NCI-H2081 treated with DMSO at 0.1 percent for 48 hours (cell line): ENCODE measurements at regions not wholly inside any gene's neighbourhood (a gene's known extent, or its start where the extent isn't known, plus 50 kb on each side); places are given as distances from the start of the nearest gene placed in this dataset.

Source experiments
- DNase-seq: peaks from one replicate; lab custom pipeline; 2025; lab: John Stamatoyannopoulos, UW

GRCh38 chr12:47560415-47560814, 145.4 kb downstream of the RPAP3 start:
- DNase-seq = no peak

DNA sequence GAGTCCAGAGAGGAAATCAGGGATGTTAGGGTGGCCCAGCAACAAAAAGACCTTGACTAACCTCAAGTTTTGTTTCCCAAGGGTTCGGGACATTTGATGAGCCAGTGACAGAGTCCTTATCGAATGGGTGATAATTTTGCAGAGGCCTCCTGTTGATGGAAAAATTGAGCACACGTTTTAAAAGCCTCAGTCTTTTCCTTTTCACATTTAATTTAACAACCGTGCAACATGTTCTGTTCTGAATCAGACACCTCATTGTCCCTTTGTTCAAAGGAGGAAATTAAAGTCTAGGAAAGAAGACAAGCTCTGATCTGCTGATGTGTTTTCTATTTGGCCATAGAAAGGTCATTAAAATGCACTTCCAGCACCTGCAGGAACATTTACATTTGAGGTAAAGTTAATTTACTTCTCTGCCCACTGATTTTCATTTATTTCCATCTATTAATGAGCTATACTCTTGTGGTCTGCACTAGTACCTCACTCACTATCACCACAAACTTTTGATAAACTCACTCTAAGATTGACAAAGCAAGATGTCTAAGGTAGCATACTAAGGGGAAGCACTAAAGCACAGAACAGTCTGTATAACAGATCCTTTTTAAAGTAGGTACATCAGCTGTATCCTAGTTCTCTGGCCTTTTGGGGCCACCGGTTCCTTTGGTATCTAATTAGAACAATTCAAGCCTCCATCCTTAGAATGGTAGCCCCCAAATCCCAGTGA, 147.0 kb downstream of the RPAP3 start:
- no peak for DNase-seq

- DNase-seq = no peak
Measured at GRCh38 chr12:47557386-47557785, 148.4 kb downstream of the RPAP3 start.

DNA sequence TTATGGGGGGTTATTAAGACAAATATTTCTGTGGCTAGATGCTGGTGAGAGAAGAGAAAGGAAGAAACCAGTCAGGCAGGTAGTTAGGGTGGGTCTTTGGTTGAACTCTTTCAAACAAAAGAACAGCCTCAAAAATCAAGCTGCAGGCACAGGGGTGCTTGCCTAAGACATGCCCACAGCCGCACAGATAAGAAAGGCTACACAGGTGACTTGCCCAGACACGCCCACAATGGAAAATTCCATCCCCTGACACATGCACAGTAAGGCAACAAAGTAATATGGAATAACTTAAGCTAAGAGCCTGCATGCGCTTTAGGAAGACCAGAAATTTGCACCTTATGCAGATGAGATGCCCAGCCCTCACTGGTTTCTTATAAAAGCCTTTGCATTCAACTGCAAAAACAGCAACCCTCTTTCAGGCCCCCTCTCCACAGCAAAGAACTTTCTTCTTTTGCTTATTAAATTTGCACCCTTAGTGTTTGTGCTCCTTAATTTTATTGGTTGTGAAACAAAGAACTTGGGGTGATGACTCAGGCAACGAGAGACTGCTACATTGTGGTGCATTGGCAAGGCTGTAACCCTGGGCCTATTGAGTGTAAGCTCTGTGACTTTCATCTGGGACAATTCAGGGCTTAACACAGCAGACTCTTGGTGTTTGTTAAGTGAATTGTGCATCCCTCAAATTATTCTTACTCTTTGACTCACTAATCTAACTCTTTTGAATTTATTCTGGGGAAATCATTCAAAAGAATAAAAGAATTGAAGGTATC, 149.4 kb downstream of the RPAP3 start:
- DNase-seq = no peak

- no peak for DNase-seq
Measured at GRCh38 chr12:47554046-47554653, 151.7 kb downstream of the RPAP3 start.

DNA sequence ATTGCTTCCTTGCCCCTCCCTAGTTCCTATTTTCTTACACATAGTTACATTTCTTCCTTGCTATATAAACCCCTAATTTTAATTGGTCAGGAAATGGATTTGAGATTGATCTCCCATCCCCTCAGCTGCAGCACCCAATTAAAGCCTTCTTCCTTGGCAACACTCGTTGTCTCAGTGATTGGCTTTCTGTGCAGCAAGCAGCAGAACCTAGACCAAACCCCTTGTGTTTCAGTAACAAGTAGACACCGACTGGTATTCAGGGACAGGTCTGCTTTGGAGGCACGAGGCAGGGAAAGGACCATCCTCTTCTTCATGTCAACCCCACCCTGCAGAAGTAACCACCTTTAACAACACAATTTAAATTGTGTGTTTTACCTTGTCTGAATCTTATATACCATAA, 152.6 kb downstream of the RPAP3 start:
- DNase-seq = no peak

DNA sequence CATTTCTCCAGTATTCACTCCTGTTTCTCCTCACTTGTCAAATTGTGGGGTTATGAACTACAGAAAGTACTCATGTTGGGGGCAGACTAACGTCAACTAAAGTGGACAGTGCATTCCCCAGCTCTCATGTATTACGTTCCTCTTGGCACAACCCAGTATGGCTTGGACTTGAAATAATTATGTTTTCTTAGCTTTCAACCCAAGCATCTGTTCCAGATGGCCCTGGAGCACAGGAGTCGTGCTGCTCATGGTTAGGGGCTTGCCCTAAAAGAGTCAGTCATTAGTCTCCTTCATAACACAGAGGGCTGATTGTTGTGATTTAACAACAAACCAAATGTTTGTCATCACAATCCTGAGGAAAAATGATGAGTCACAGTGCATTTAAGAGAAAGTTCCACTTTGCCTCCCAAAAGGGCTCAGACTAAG, 154.4 kb downstream of the RPAP3 start:
- DNase-seq = no peak

GRCh38 chr12:47549258-47549657, 156.6 kb downstream of the RPAP3 start:
- no peak for DNase-seq

DNA sequence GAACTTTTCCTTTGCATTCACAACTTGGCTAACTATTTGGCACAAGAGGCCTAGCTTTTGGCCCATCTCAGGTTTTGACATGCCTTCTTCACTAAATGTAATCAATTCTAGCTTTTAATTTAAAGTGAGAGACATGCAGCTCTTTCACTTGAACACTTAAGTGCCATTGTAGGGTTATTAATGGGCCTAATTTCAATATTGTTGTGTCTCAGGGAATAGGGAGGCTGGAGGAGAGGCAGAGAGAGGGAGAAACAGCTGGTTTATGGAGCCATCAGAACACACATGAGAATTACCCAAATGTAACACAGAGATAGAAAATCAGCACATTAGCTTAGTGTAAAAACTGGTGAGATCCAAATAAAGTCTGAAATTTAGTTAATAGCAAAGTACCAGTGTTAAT, 157.4 kb downstream of the RPAP3 start:
- no peak for DNase-seq

GRCh38 chr12:47547077-47547476, 158.8 kb downstream of the RPAP3 start:
- DNase-seq = no peak

- DNase-seq = no peak
Measured at GRCh38 chr12:47545938-47546609, 159.8 kb downstream of the RPAP3 start.

DNA sequence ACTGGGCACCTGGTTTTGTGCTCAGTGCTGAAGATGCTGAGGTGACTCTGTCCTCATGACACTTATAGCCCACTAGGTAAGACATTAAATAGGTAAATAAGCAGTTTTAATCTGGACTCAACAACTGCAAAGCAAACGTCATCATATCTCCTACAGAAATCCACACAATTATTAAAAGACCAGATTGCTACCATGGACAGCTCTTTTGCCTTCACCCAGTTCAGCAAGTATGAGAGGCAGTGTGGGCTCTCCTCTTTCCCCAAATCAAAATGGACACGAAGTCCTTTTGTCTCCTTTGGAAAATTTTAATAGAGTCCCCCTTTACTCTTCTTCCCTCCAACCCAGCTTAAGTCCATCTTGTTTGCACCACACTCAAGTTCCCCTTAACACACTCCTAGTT, 171.1 kb downstream of the RPAP3 start:
- no peak for DNase-seq

- DNase-seq = no peak
Measured at GRCh38 chr12:47530050-47530449, 175.8 kb downstream of the RPAP3 start.

DNA sequence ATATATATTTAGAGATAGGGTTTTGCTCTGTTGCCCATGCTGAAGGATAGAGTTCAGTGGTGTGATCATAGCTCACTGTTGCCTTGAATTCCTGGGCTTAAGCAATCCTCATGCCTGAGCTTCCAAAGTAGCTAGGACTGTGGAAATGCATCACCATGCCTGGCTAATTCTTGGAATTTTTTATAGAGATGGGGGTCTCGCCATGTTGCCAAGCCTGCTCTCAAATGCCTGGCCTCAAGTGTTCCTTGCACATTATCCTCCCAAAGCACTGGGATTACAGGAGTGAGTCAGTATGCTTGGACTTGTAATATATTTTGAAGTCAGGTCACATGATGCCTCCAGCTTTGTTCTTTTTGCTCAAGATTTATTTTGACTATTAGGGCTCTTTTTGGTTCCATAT, 178.0 kb downstream of the RPAP3 start:
- DNase-seq = no peak

DNA sequence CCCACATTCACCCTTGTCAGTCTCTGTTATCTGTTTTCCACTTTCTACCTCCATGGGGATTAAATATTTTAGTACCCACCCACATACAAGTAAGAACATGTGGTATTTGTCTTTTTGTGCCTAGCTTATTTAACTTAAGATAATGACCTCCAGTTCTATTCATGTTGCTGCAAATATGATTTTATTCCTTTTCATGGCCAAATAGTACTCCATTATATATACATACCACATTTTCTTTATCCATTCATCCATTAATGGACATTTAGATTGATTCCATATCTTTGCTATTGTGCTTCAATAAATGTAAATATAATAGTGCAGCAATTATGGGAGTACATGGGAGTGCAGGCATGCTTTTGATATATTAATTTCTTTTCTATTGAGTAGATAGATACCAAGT, 185.8 kb downstream of the RPAP3 start:
- DNase-seq = no peak

GRCh38 chr12:47517122-47517521, 188.7 kb downstream of the RPAP3 start:
- no peak for DNase-seq

GRCh38 chr12:47509398-47509851, 196.4 kb downstream of the RPAP3 start:
- DNase-seq = no peak

- DNase-seq = no peak
Measured at GRCh38 chr12:47507221-47507620, 198.6 kb downstream of the RPAP3 start.

DNA sequence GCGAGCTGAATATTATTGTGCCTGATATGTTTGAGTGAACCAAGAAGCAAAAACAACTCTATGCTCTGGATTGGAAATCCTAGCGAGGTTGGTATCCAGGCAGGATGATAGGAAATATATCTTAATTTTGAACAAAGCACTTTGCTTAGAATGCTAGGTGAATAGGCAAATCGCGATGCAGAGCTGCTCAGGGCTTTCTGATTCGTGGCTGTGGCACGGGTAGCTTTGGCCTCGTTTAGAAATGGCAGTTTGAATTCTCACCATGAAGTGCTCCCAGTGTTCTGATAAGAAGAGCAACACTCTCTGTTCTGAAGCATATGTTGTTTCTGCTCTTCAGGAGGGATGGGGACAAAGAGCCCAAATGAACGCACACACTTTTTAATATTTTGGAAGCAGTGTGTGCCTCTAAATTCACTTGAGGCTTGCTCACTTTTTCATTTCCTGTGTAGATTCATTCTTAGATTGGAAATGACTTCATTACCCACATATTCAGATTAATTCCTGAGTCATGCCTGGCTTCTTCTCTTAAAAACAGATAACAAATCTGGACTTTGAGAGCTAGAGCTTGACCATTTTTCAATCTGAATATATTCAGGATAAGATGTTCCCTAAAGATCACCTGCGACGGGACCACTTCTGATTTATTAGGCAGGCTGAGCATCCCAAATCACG, 200.9 kb downstream of the RPAP3 start:
- DNase-seq = no peak

DNA sequence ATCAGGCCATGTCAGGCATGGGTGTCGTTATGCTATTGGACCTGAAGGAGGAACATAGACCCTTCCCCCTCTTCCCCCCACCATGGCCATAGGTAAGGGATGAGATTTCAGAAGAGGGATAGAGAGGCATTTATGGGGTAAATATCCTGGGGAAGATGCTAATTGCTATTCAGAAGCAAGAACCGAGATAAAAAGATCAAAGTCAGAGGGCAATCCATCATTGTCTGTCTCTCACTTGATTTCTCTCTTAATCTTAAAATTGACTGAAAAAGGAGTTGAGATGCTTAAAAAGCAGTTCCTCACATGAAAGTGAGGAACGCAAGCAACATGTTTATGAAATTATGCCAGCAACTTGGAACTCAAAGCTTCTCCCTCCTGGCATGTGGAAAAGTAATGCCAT, 212.0 kb downstream of the RPAP3 start:
- no peak for DNase-seq

DNA sequence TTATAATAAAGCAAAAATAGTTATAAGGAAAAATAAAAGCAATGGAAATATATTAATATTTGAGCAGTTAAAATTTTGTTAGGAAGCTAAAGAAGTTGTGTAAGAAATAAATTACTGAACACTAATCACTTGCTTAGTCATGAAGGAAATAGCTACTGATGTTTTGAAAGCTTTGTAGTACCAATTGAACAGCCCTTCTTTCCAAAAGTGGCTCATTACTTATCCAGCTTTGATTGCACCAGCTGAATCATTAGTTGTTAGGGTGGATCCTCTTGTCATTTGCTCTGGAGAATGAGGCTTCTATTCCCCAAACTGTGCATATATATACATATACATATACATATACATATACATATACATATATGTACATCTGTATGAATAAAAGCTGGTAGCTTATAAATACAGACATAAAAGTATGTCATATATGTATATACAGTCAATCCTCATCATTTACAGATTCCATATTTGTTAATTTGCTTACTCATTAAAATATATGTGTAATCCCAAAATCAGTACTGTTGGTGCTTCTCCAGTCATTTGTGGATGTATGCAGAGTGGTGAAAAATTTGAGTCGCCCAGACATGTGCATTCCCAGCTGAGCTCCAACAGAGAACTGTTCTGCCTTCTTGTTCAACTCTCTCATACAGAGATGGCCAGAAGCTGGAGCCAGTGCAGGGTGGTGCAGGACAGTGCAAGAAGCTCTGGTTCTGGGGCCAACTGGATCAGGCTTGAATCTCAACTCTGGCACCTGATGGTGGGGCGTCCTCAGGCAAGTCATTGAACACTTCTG, 214.1 kb downstream of the RPAP3 start:
- DNase-seq = no peak
